ENCODE measurements at regions not wholly inside any gene's neighbourhood (a gene's known extent, or its start where the extent isn't known, plus 50 kb on each side); places are given as distances from the start of the nearest gene placed in this dataset.

DNA sequence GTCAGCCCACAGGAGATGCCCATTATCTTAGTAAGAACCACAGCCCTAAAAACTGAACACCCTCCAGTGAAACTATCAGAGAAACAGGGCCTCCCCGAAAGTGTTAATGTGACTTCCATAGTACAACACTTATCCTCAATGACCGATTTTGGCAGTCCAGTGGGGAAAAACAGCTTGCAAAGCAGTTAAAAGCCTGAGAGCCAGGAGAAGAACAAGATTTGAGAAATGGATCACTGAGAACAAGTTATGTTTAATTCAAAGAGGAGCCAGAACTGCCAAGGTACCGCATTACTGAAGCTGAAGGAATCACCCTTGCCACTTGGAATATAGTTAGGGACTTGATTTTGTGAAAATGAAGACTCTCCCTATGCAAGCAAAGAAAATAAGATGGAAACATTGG, 236.9 kb downstream of the QKI start:
- no peak for DNase-seq (ENCODE audit: low read depth)
- H3K4me3 ChIP-seq (ENCODE audit: low read depth, low read length) = no peak overlapping the region
- TF ChIP-seq CTCF (IDR thresholded peaks at IDR 0.05; ENCODE audit: low read depth, low read length, missing control alignments) = no peak

- no peak for TF ChIP-seq CTCF (IDR thresholded peaks at IDR 0.05; ENCODE audit: low read depth, low read length, missing control alignments)
- H3K4me3 ChIP-seq (ENCODE audit: low read depth, low read length) = no peak overlapping the region
- DNase-seq (ENCODE audit: low read depth) = no peak
Observed at GRCh38 chr6:163648868-163649267, 234.3 kb downstream of the QKI start.

GRCh38 chr6:163647624-163648023, 233.1 kb downstream of the QKI start:
- TF ChIP-seq CTCF (IDR thresholded peaks at IDR 0.05; ENCODE audit: low read depth, low read length, missing control alignments) = no peak
- H3K4me3 ChIP-seq (ENCODE audit: low read depth, low read length) = no peak overlapping the region
- DNase-seq (ENCODE audit: low read depth) = no peak

DNA sequence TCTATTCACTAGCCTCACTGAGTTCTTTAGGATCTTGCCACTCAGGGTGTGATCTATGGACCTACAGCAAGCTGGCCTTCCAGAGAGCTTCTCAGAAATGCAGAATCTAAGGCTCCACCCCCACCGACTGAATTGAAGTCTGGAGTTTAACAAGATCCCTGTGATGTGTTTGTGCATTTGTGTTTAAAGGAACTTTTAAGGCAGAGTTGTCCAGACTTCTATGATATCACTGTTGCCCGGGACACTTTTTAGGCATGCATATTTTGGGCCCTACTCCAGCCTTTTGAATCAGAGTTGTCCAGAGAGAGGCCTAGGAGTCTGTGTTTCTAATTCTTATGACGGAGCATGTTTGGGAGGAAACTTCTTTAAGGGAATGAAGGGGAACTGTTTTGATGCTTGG, 232.3 kb downstream of the QKI start:
- TF ChIP-seq CTCF (IDR thresholded peaks at IDR 0.05; ENCODE audit: low read depth, low read length, missing control alignments) = no peak
- H3K4me3 ChIP-seq (ENCODE audit: low read depth, low read length) = no peak overlapping the region
- no peak for DNase-seq (ENCODE audit: low read depth)

- H3K4me3 ChIP-seq (ENCODE audit: low read depth, low read length) = no peak overlapping the region
- no peak for TF ChIP-seq CTCF (IDR thresholded peaks at IDR 0.05; ENCODE audit: low read depth, low read length, missing control alignments)
- DNase-seq (ENCODE audit: low read depth) = no peak
Observed at GRCh38 chr6:163646133-163646532, 231.6 kb downstream of the QKI start.

DNA sequence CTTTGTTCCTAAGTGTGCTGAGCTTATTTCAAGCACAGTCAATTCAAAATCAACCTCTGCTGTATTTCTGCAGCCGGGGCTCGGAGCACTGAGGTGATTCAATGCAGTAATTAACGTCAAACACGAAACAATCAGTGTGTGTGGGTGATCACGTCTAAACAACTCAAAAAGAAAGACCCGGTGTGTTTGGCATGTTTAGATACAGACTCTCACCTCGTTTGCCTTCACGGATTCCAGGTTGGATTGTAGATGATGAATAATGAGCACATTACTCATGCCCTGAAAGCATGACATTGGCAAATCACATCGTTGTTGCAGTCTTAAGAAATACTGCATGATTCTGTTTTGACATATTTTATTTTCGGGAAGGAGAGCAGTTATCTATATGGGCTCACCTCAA, 231.0 kb downstream of the QKI start:
- no peak for DNase-seq (ENCODE audit: low read depth)

More for the DNA sequence above, 231.0 kb downstream of the QKI start:
- TF ChIP-seq CTCF (IDR thresholded peaks at IDR 0.05; ENCODE audit: low read depth, low read length, missing control alignments) = no peak
- H3K4me3 ChIP-seq (ENCODE audit: low read depth, low read length) = no peak overlapping the region

Measured in GM12864 (cell line).